SK-N-SH (cell line): ENCODE measurements at regions not wholly inside any gene's neighbourhood (a gene's known extent, or its start where the extent isn't known, plus 50 kb on each side); places are given as distances from the start of the nearest gene placed in this dataset.

ENCODE experiments used
- CTCF ChIA-PET: fragments of 300-600, 350-600 bp; formaldehyde crosslinking; extraction: SDS; loops from one replicate; lab custom pipeline; 2021; lab: Yijun Ruan, JAX
- POLR2A ChIA-PET: fragments of 350-600 bp; sonication (Branson Sonifier 250); formaldehyde crosslinking; extraction: SDS; loops from one replicate; lab custom pipeline; 2020; ENCODE audit warnings: antibody characterized with exemption, inconsistent platforms; lab: Yijun Ruan, JAX
- DNase-seq: peaks from one replicate; pipeline ENCODE4 v3.0.0; 2012
- H2AFZ ChIP-seq: fragments of 200-600 bp; sonication (generic); 2 replicates; pipeline ENCODE4 v1.8.1; 2016; ENCODE audit warnings: antibody characterized with exemption, mild to moderate bottlenecking, low read depth
- H3F3A ChIP-seq: fragments of 200-600 bp; sonication (generic); replicated peaks from 2 replicates; pipeline ENCODE3; 2016; ENCODE audit warnings: antibody characterized with exemption, mild to moderate bottlenecking; ENCODE audit not compliant: insufficient read depth
- H3K27ac ChIP-seq, 2 experiments: fragments of 200-500 bp in 1 of 2; fragments of 200-600 bp in 1 of 2; sonication (Bioruptor generic) in 1 of 2; sonication (generic), shearing (Covaris generic) in 1 of 2; 2 replicates each; pipeline versions ENCODE4 v1.5.1 to v1.6.1; 2014 to 2016; ENCODE audit warnings: low read depth in 2 of 2, inconsistent platforms in 1 of 2, low read length in 1 of 2, mild to moderate bottlenecking in 1 of 2, mixed read lengths in 1 of 2
- H3K27me3 ChIP-seq: fragments of 200-600 bp; sonication (generic), shearing (Covaris generic); 2 replicates; pipeline ENCODE4 v1.6.1; 2016; ENCODE audit warnings: mixed run types; ENCODE audit not compliant: insufficient read depth
- H3K36me3 ChIP-seq, 2 experiments: fragments of 200-500 bp in 1 of 2; fragments of 200-600 bp in 1 of 2; sonication (Bioruptor generic) in 1 of 2; sonication (generic) in 1 of 2; replicated peaks in 1 of 2; 2 replicates each; pipeline versions ENCODE3 to v1.5.1; 2014 to 2016; ENCODE audit warnings: low read length in 1 of 2, mild to moderate bottlenecking in 1 of 2; ENCODE audit not compliant: insufficient read depth in 2 of 2, control insufficient read depth in 1 of 2
- H3K4me1 ChIP-seq, 2 experiments: fragments of 200-500 bp in 1 of 2; fragments of 200-600 bp in 1 of 2; sonication (Bioruptor generic) in 1 of 2; sonication (generic), shearing (Covaris generic) in 1 of 2; 2 replicates each; pipeline versions ENCODE4 v1.5.1 to v1.6.1; 2014 to 2016; ENCODE audit warnings: low read depth in 1 of 2, low read length in 1 of 2, mixed run types in 1 of 2; ENCODE audit not compliant: insufficient read depth in 2 of 2, control insufficient read depth in 1 of 2
- H3K4me2 ChIP-seq: fragments of 200-600 bp; sonication (generic), shearing (Covaris generic); 2 replicates; pipeline ENCODE4 v1.6.1; 2017; ENCODE audit warnings: mixed run types
- H3K4me3 ChIP-seq, 2 experiments: fragments of 200-500 bp in 1 of 2; fragments of 200-600 bp in 1 of 2; sonication (Bioruptor generic) in 1 of 2; sonication (generic), shearing (Covaris generic) in 1 of 2; 2 replicates each; pipeline versions ENCODE4 v1.5.1 to v1.8.1; 2014 to 2016; ENCODE audit warnings: low read depth in 2 of 2, inconsistent platforms in 1 of 2, low read length in 1 of 2, mild to moderate bottlenecking in 1 of 2, mixed read lengths in 1 of 2, moderate library complexity in 1 of 2
- H3K79me2 ChIP-seq: fragments of 200-600 bp; sonication (generic); 2 replicates; pipeline ENCODE4 v1.8.1; 2017; ENCODE audit warnings: mild to moderate bottlenecking; ENCODE audit not compliant: insufficient read depth
- H3K9ac ChIP-seq: fragments of 200-600 bp; sonication (generic); 2 replicates; pipeline ENCODE4 v1.6.1; 2017; ENCODE audit warnings: mixed run types
- H3K9me2 ChIP-seq: fragments of 200-600 bp; sonication (generic); 2 replicates; pipeline ENCODE4 v1.6.1; 2017; ENCODE audit warnings: mixed run types
- H3K9me3 ChIP-seq: fragments of 200-600 bp; sonication (generic); 2 replicates; pipeline ENCODE4 v1.6.1; 2017; ENCODE audit warnings: mixed run types, mild to moderate bottlenecking, moderate library complexity
- H4K20me1 ChIP-seq: fragments of 200-600 bp; sonication (generic); 2 replicates; pipeline ENCODE4 v1.6.1; 2017; ENCODE audit warnings: mild to moderate bottlenecking, mixed run types; ENCODE audit not compliant: insufficient read depth
- EP300 ChIP-seq, 2 experiments: IDR thresholded peaks; 2 replicates each; pipeline versions ENCODE4 v1.4.0 to v1.6.1; 2012; ENCODE audit warnings: borderline replicate concordance in 1 of 2, low read depth in 1 of 2, low read length in 1 of 2
- FOSL2 ChIP-seq: IDR thresholded peaks from 2 replicates; pipeline ENCODE4 v1.4.0; 2012; ENCODE audit warnings: low read depth, mild to moderate bottlenecking, moderate library complexity, borderline replicate concordance
- GABPA ChIP-seq: IDR thresholded peaks from 2 replicates; pipeline ENCODE4 v1.4.0; 2012; ENCODE audit warnings: low read depth, mild to moderate bottlenecking
- GATA2 ChIP-seq: sonication (generic); formaldehyde crosslinking; IDR thresholded peaks from 2 replicates; pipeline ENCODE4 v1.5.0; 2020; ENCODE audit warnings: mild to moderate bottlenecking, missing genetic modification reagents
- JUND ChIP-seq: IDR thresholded peaks from 2 replicates; pipeline ENCODE4 v1.4.0; 2012
- MXI1 ChIP-seq: IDR thresholded peaks from 2 replicates; pipeline ENCODE4 v1.6.1; 2012; ENCODE audit warnings: mild to moderate bottlenecking, low read depth, low read length, improper control_type of control experiment
- NFIC ChIP-seq: IDR thresholded peaks from 2 replicates; pipeline ENCODE4 v1.4.0; 2012; ENCODE audit warnings: borderline replicate concordance
- POLR2AphosphoS5 ChIP-seq: IDR thresholded peaks from 2 replicates; pipeline ENCODE4 v1.6.1; 2012; ENCODE audit warnings: low read depth, low read length
- RAD21 ChIP-seq: IDR thresholded peaks from 2 replicates; pipeline ENCODE4 v1.6.1; 2012; ENCODE audit warnings: mild to moderate bottlenecking, low read length
- RCOR1 ChIP-seq: fragments of 150-350 bp; IDR thresholded peaks from 2 replicates; pipeline ENCODE4 v1.6.1; 2017; ENCODE audit warnings: antibody characterized with exemption, low read length
- RFX5 ChIP-seq: IDR thresholded peaks from 2 replicates; pipeline ENCODE4 v1.6.1; 2012; ENCODE audit warnings: mild to moderate bottlenecking, improper control_type of control experiment, low read length
- SIN3A ChIP-seq: IDR thresholded peaks from 2 replicates; pipeline ENCODE4 v1.6.1; 2012; ENCODE audit warnings: low read depth, mild to moderate bottlenecking, low read length, moderate library complexity, borderline replicate concordance
- TCF12 ChIP-seq: IDR thresholded peaks from 2 replicates; pipeline ENCODE4 v1.4.0; 2012
- WGBS: methylation state at CpG from one replicate; pipeline ENCODE4 v1.1.6; 2017; ENCODE audit warnings: low lambda C conversion rate; 5-methylcytosine and 5-hydroxymethylcytosine counted together
- TF ChIP-seq, protein P1 (sequence below): IDR thresholded peaks from 2 replicates; pipeline ENCODE4; 2012
- TF ChIP-seq, protein P2 (sequence below): IDR thresholded peaks from 2 replicates; pipeline ENCODE4 v1.4.0; 2012; ENCODE audit warnings: low read depth, borderline replicate concordance
- TF ChIP-seq, protein P3 (sequence below): IDR thresholded peaks from 2 replicates; pipeline ENCODE4 v1.4.0; 2012; ENCODE audit warnings: low read depth, borderline replicate concordance
- TF ChIP-seq, protein P4 (sequence below): fragments of 150-350 bp; IDR thresholded peaks from 2 replicates; pipeline ENCODE4 v1.6.1; 2016; ENCODE audit warnings: mild to moderate bottlenecking, low read depth, low read length
- TF ChIP-seq, protein P5 (sequence below): IDR thresholded peaks from 2 replicates; pipeline ENCODE4 v1.4.0; 2012; ENCODE audit warnings: low read depth

DNA sequence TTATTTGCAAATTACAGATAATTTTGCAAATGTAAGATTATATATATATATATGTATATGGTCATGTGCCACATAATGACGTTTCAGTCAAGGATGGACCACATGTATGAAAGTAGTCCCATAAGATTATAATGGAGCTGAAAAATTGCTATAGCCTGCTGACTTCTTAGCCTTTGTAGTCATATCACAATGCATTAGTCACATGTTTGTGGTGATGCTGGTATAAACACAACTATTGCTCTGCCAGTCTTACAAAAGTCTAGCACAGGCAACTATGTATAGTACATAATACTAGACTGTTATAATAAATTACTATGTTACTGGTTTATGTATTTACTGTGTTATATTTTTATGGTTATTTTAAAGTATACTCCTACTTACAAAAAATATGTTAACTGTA, 444.3 kb downstream of the KCNJ2 start:
- DNase-seq, result no peak
- no peaks in the 10 kb centered on the region for H3K4me1 ChIP-seq
- TF ChIP-seq EP300 (IDR thresholded peaks at IDR 0.05; ENCODE audit: borderline replicate concordance in 1 of 2, low read depth in 1 of 2, low read length in 1 of 2), result no peak
- TF ChIP-seq, protein P1, sequence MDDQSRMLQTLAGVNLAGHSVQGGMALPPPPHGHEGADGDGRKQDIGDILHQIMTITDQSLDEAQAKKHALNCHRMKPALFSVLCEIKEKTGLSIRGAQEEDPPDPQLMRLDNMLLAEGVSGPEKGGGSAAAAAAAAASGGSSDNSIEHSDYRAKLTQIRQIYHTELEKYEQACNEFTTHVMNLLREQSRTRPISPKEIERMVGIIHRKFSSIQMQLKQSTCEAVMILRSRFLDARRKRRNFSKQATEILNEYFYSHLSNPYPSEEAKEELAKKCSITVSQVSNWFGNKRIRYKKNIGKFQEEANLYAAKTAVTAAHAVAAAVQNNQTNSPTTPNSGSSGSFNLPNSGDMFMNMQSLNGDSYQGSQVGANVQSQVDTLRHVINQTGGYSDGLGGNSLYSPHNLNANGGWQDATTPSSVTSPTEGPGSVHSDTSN, result no peak
- no peak for TF ChIP-seq GATA2 (CRISPR knock-in tag)
- TF ChIP-seq POLR2AphosphoS5, result no peak
- TF ChIP-seq NFIC, result no peak
- TF ChIP-seq TCF12, result no peak
- no peak for TF ChIP-seq GABPA
- no peak for TF ChIP-seq RCOR1
- TF ChIP-seq, protein P2, sequence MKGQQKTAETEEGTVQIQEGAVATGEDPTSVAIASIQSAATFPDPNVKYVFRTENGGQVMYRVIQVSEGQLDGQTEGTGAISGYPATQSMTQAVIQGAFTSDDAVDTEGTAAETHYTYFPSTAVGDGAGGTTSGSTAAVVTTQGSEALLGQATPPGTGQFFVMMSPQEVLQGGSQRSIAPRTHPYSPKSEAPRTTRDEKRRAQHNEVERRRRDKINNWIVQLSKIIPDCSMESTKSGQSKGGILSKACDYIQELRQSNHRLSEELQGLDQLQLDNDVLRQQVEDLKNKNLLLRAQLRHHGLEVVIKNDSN, result no peak
- no peak for TF ChIP-seq RFX5
- TF ChIP-seq MXI1, result no peak
- TF ChIP-seq, protein P3, sequence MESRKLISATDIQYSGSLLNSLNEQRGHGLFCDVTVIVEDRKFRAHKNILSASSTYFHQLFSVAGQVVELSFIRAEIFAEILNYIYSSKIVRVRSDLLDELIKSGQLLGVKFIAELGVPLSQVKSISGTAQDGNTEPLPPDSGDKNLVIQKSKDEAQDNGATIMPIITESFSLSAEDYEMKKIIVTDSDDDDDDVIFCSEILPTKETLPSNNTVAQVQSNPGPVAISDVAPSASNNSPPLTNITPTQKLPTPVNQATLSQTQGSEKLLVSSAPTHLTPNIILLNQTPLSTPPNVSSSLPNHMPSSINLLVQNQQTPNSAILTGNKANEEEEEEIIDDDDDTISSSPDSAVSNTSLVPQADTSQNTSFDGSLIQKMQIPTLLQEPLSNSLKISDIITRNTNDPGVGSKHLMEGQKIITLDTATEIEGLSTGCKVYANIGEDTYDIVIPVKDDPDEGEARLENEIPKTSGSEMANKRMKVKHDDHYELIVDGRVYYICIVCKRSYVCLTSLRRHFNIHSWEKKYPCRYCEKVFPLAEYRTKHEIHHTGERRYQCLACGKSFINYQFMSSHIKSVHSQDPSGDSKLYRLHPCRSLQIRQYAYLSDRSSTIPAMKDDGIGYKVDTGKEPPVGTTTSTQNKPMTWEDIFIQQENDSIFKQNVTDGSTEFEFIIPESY, result no peak
- TF ChIP-seq, protein P4, sequence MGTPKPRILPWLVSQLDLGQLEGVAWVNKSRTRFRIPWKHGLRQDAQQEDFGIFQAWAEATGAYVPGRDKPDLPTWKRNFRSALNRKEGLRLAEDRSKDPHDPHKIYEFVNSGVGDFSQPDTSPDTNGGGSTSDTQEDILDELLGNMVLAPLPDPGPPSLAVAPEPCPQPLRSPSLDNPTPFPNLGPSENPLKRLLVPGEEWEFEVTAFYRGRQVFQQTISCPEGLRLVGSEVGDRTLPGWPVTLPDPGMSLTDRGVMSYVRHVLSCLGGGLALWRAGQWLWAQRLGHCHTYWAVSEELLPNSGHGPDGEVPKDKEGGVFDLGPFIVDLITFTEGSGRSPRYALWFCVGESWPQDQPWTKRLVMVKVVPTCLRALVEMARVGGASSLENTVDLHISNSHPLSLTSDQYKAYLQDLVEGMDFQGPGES, result no peak
- H3K36me3 ChIP-seq, result no peaks in the 10 kb centered on the region
- WGBS, result 40% methylated on average over 1 of the region's 1 CpG
- H3F3A ChIP-seq, result no peaks in the 10 kb centered on the region
- CTCF ChIA-PET, result interaction anchor here (0.6 to 2.5 kb wide), 3 partner anchors 16 to 1093 kb away, joined by 3 to 12 read pairs (median 3); no protein-coding TSS in a partner anchor
- H3K9ac ChIP-seq, result no peak overlapping the region
- H3K4me3 ChIP-seq, result no peak overlapping the region
- POLR2A ChIA-PET, result no interaction called here
- H3K9me3 ChIP-seq, result no peaks in the 10 kb centered on the region
- H3K27me3 ChIP-seq, result no peaks in the 10 kb centered on the region
- H3K9me2 ChIP-seq, result no peaks in the 10 kb centered on the region
- no peak overlapping the region for H3K27ac ChIP-seq
- no peak overlapping the region for H2AFZ ChIP-seq
- no peak overlapping the region for H3K4me2 ChIP-seq
- no peaks in the 10 kb centered on the region for H4K20me1 ChIP-seq
- no peaks in the 10 kb centered on the region for H3K79me2 ChIP-seq

DNA sequence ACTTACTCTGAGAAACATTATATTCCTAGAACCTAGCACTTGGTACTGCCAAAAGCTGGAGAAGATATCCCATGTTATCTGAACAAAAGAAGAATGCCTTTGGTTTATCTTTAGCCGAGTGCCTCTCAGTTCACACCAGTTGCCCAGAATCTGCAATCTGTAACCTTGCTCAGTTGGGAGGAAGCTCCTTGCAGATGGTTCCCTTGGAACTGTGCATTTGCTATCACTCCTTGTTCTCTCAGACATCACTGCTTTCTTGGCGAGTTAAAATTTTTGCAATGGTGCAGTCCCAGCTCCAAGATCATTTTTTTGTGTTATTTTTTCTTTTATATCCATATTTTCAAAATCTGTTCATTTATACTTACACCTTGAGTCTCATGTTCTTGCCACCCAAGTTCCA, 446.5 kb downstream of the KCNJ2 start:
- Histone ChIP-seq H3K27me3 (no peaks in the 10 kb centered on the region), H3K4me2 (no peak overlapping the region), H3K9me2 (no peaks in the 10 kb centered on the region), H2AFZ (no peak overlapping the region), H3K9ac (no peak overlapping the region), H3K9me3 (no peaks in the 10 kb centered on the region), H3K79me2 (no peaks in the 10 kb centered on the region), H4K20me1 (no peaks in the 10 kb centered on the region), H3K27ac (no peak overlapping the region), H3K4me3 (no peak overlapping the region), H3K4me1 (no peaks in the 10 kb centered on the region), H3K36me3 (no peaks in the 10 kb centered on the region), H3F3A (no peaks in the 10 kb centered on the region)
- DNase-seq, result no peak
- CTCF ChIA-PET, result interaction anchor here (2.3 kb wide), 1 partner anchor 14 kb away, joined by 8 read pairs; no protein-coding TSS in a partner anchor
- POLR2A ChIA-PET, result no interaction called here
- TF ChIP-seq SIN3A (no peak), RCOR1 (no peak), RAD21 (no peak), JUND (no peak), MXI1 (no peak), EP300 (IDR thresholded peaks at IDR 0.05; ENCODE audit: borderline replicate concordance in 1 of 2, low read depth in 1 of 2, low read length in 1 of 2) (no peak), FOSL2 (no peak), TCF12 (no peak), GABPA (no peak)
- TF ChIP-seq, protein P5, sequence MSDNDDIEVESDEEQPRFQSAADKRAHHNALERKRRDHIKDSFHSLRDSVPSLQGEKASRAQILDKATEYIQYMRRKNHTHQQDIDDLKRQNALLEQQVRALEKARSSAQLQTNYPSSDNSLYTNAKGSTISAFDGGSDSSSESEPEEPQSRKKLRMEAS, result no peak
- TF ChIP-seq, protein P1, result no peak
- 39% methylated on average over 2 of the region's 2 CpGs for WGBS
